DND-41 (cell line): ENCODE measurements at regions not wholly inside any gene's neighbourhood (a gene's known extent, or its start where the extent isn't known, plus 50 kb on each side); places are given as distances from the start of the nearest gene placed in this dataset.

Experiments
- ATAC-seq: fragments of 200-7000 bp; cut with Tn5 transposase; 3 replicates; pipeline ENCODE4 v1.9.1; 2021; ENCODE audit warnings: low read depth; ENCODE audit not compliant: insufficient read depth
- DNase-seq: peaks from one replicate; pipeline ENCODE4 v3.0.0-alpha.2; 2020
- H2AFZ ChIP-seq: 2 replicates; pipeline ENCODE4 v1.6.0; 2012; ENCODE audit warnings: low read depth, low read length
- H3K27ac ChIP-seq: 2 replicates; pipeline ENCODE4 v1.5.1; 2012; ENCODE audit warnings: low read length, inconsistent platforms
- H3K27me3 ChIP-seq: fragments of 200-600 bp; sonication (generic); 2 replicates; pipeline ENCODE4 v1.6.0; 2012; ENCODE audit warnings: low read length, mild to moderate bottlenecking, inconsistent platforms; ENCODE audit not compliant: insufficient read depth, poor library complexity
- H3K36me3 ChIP-seq: 2 replicates; pipeline ENCODE4 v1.5.1; 2012; ENCODE audit warnings: low read length, inconsistent platforms; ENCODE audit not compliant: insufficient read depth
- H3K4me1 ChIP-seq: 2 replicates; pipeline ENCODE4 v1.5.1; 2012; ENCODE audit warnings: mild to moderate bottlenecking, low read length; ENCODE audit not compliant: insufficient read depth
- H3K4me2 ChIP-seq: 2 replicates; pipeline ENCODE4 v1.6.0; 2012; ENCODE audit warnings: mild to moderate bottlenecking, moderate library complexity, low read length, inconsistent platforms; ENCODE audit not compliant: insufficient read depth
- H3K4me3 ChIP-seq, 2 experiments: fragments of 200-600 bp in 1 of 2; shearing (Covaris generic) in 1 of 2; 2 replicates each; pipeline ENCODE4 v1.5.1; 2012 to 2016; ENCODE audit warnings: inconsistent platforms in 2 of 2, low read length in 2 of 2, mild to moderate bottlenecking in 2 of 2, low read depth in 1 of 2, moderate library complexity in 1 of 2
- H3K79me2 ChIP-seq: 2 replicates; pipeline ENCODE4 v1.6.0; 2012; ENCODE audit warnings: low read length, inconsistent platforms; ENCODE audit not compliant: insufficient read depth
- H3K9ac ChIP-seq: 2 replicates; pipeline ENCODE4 v1.6.0; 2012; ENCODE audit warnings: low read depth, mild to moderate bottlenecking, inconsistent platforms, low read length, moderate library complexity
- H3K9me3 ChIP-seq: 2 replicates; pipeline ENCODE4 v1.5.1; 2012; ENCODE audit warnings: low read length, moderate library complexity, mild to moderate bottlenecking, inconsistent platforms; ENCODE audit not compliant: insufficient read depth, severe bottlenecking
- H4K20me1 ChIP-seq: 2 replicates; pipeline ENCODE4 v1.6.0; 2012; ENCODE audit warnings: low read length; ENCODE audit not compliant: insufficient read depth
- CTCF ChIP-seq: IDR thresholded peaks from 2 replicates; pipeline ENCODE4 v1.5.1; 2012; ENCODE audit warnings: borderline replicate concordance, low read length, moderate library complexity, mild to moderate bottlenecking; ENCODE audit not compliant: poor library complexity, severe bottlenecking; ENCODE audit errors: extremely low read depth
- EZH2 ChIP-seq: IDR thresholded peaks from 3 replicates; pipeline ENCODE4 v1.6.1; 2012; ENCODE audit warnings: borderline replicate concordance, low read depth, mild to moderate bottlenecking, moderate library complexity, low read length, inconsistent platforms; ENCODE audit not compliant: severe bottlenecking

- no peak overlapping the region for H3K4me2 ChIP-seq
- no peaks in the 10 kb centered on the region for H3K36me3 ChIP-seq
- H2AFZ ChIP-seq, result no peak overlapping the region
- ATAC-seq, result no peak
- no peak overlapping the region for H3K27ac ChIP-seq
- DNase-seq, result no peak
- no peaks in the 10 kb centered on the region for H3K79me2 ChIP-seq
- H3K9me3 ChIP-seq, result no peaks in the 10 kb centered on the region
- no peak overlapping the region for H3K4me3 ChIP-seq
- no peaks in the 10 kb centered on the region for H3K4me1 ChIP-seq
- H3K27me3 ChIP-seq, result no peaks in the 10 kb centered on the region
- H3K9ac ChIP-seq, result no peak overlapping the region
- H4K20me1 ChIP-seq, result no peaks in the 10 kb centered on the region
- no peak for TF ChIP-seq EZH2
- no peak for TF ChIP-seq CTCF
Measured at GRCh38 chr12:88882662-88883061, 302.4 kb upstream of the KITLG start.

DNA sequence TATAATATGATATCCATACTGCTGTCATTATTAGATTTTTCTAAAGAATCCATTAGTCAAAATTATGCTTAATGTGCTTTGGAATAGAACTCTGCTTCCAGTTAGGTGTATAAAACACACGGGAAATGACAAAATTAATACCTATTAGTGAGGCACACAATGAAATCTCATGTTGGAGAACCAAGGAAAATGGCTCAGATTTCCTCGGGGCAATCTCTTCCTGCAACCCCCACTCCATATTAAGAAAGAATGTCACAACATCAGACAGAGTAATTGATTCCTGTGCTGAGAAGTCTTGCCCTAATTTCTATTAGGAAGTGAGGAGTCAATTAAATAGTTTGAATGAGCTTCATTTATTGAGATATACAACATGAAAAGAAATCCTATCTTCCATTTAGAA lies 299.8 kb upstream of the KITLG start:
- H4K20me1 ChIP-seq, result no peaks in the 10 kb centered on the region
- no peak for DNase-seq
- no peaks in the 10 kb centered on the region for H3K4me1 ChIP-seq
- H3K36me3 ChIP-seq, result no peaks in the 10 kb centered on the region
- no peak for TF ChIP-seq CTCF
- no peak for TF ChIP-seq EZH2
- H3K4me2 ChIP-seq, result no peak overlapping the region
- H3K27ac ChIP-seq, result no peak overlapping the region
- no peak overlapping the region for H2AFZ ChIP-seq
- H3K4me3 ChIP-seq, result no peak overlapping the region
- H3K79me2 ChIP-seq, result no peaks in the 10 kb centered on the region
- H3K9me3 ChIP-seq, result no peaks in the 10 kb centered on the region
- no peak for ATAC-seq
- H3K27me3 ChIP-seq, result no peaks in the 10 kb centered on the region
- no peak overlapping the region for H3K9ac ChIP-seq

DNA sequence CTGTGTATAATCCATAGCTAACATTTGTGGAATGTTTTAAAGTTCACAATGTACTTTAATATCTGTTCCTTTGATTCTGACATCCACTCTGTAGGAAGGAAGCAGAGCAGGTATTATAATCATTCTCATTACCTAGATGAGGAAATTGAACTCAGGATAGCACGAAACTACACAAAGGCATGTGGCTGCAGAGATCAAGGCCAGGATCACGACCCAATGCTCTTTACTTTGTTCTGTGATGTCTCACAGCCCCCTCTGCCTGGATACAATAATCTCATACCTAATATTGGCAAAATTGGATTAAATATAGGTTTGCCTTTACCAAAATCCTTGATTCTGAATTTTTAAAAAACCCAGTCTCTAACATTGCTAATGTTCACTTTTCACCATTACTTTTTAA lies 298.0 kb upstream of the KITLG start:
- ATAC-seq, result no peak
- peaks cover 3% of the 10 kb centered on the region for H3K27me3 ChIP-seq
- H4K20me1 ChIP-seq, result no peaks in the 10 kb centered on the region
- DNase-seq, result no peak
- H3K9me3 ChIP-seq, result no peaks in the 10 kb centered on the region
- no peak overlapping the region for H3K4me2 ChIP-seq
- no peaks in the 10 kb centered on the region for H3K36me3 ChIP-seq
- no peak overlapping the region for H2AFZ ChIP-seq
- H3K27ac ChIP-seq, result no peak overlapping the region
- no peaks in the 10 kb centered on the region for H3K4me1 ChIP-seq
- TF ChIP-seq EZH2, result no peak
- no peak for TF ChIP-seq CTCF
- no peak overlapping the region for H3K4me3 ChIP-seq
- H3K79me2 ChIP-seq, result no peaks in the 10 kb centered on the region
- H3K9ac ChIP-seq, result no peak overlapping the region

- H3K36me3 ChIP-seq, result no peaks in the 10 kb centered on the region
- no peak for TF ChIP-seq EZH2
- no peak for TF ChIP-seq CTCF
- ATAC-seq (no peak), DNase-seq (no peak)
- H4K20me1 ChIP-seq, result no peaks in the 10 kb centered on the region
- H3K4me1 ChIP-seq, result no peaks in the 10 kb centered on the region
- H3K27ac ChIP-seq, result no peak overlapping the region
- H3K4me3 ChIP-seq, result no peak overlapping the region
- no peak overlapping the region for H2AFZ ChIP-seq
- H3K9me3 ChIP-seq, result no peaks in the 10 kb centered on the region
- H3K9ac ChIP-seq, result no peak overlapping the region
- H3K79me2 ChIP-seq, result no peaks in the 10 kb centered on the region
- H3K4me2 ChIP-seq, result no peak overlapping the region
- peaks cover 3% of the 10 kb centered on the region for H3K27me3 ChIP-seq
Measured at GRCh38 chr12:88876857-88877256, 296.6 kb upstream of the KITLG start.
